ENCODE measurements at regions not wholly inside any gene's neighbourhood (a gene's known extent, or its start where the extent isn't known, plus 50 kb on each side); places are given as distances from the start of the nearest gene placed in this dataset.

DNA sequence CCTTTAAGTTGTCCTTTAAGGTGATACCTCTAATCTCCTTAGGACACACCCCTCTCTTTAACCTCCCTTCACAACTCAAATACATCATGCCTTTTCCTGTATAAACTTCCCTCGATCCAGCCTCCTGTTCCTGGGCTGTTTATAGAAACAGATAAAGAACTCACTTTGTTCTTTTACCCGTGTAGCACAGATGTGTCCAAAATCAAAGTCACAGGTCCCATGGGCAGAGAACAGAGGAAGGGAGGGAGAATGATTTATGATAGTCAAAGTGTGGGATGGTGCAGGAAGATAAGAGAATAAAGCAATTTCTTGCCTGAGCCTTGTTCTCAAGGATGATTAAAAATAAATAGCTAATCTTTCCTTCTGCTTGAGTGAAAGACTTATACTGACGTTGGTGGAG lies 50.3 kb upstream of the CABCOCO1 start:
- H3K4me2 ChIP-seq (ENCODE audit: low read length) = no peak overlapping the region
- no peak overlapping the region for H2AFZ ChIP-seq (ENCODE audit: low read depth, low read length)
- no peaks in the 10 kb centered on the region for H4K20me1 ChIP-seq (ENCODE audit: insufficient read depth, low read length)
- no peaks in the 10 kb centered on the region for H3K79me2 ChIP-seq (ENCODE audit: low read length)
- no peaks in the 10 kb centered on the region for H3K9me3 ChIP-seq (ENCODE audit: insufficient read depth, low read length)
- no peak overlapping the region for H3K4me3 ChIP-seq (ENCODE audit: low read length)
- H3K36me3 ChIP-seq (replicated peaks; ENCODE audit: low read depth, low read length) = no peaks in the 10 kb centered on the region
- no peak overlapping the region for H3K27ac ChIP-seq (ENCODE audit: low read length)
- no peak overlapping the region for H3K9ac ChIP-seq (ENCODE audit: low read length)
- no peaks in the 10 kb centered on the region for H3K27me3 ChIP-seq (ENCODE audit: low read depth, low read length)
- no peak for TF ChIP-seq CTCF (IDR thresholded peaks at IDR 0.05; ENCODE audit: low read depth, low read length)
- no peak for TF ChIP-seq EZH2phosphoT487 (IDR thresholded peaks at IDR 0.05; ENCODE audit: low read depth)
- no peaks in the 10 kb centered on the region for H3K4me1 ChIP-seq (ENCODE audit: low read length)

GRCh38 chr10:61612009-61612408 lies 50.7 kb upstream of the CABCOCO1 start:
- no peak overlapping the region for H2AFZ ChIP-seq (ENCODE audit: low read depth, low read length)
- H3K27ac ChIP-seq (ENCODE audit: low read length) = no peak overlapping the region
- no peak overlapping the region for H3K4me2 ChIP-seq (ENCODE audit: low read length)
- TF ChIP-seq CTCF (IDR thresholded peaks at IDR 0.05; ENCODE audit: low read depth, low read length) = no peak
- no peak for TF ChIP-seq EZH2phosphoT487 (IDR thresholded peaks at IDR 0.05; ENCODE audit: low read depth)
- H3K79me2 ChIP-seq (ENCODE audit: low read length) = no peaks in the 10 kb centered on the region
- H3K9ac ChIP-seq (ENCODE audit: low read length) = no peak overlapping the region
- H3K36me3 ChIP-seq (replicated peaks; ENCODE audit: low read depth, low read length) = no peaks in the 10 kb centered on the region
- no peaks in the 10 kb centered on the region for H3K27me3 ChIP-seq (ENCODE audit: low read depth, low read length)
- no peak overlapping the region for H3K4me3 ChIP-seq (ENCODE audit: low read length)
- no peaks in the 10 kb centered on the region for H4K20me1 ChIP-seq (ENCODE audit: insufficient read depth, low read length)
- no peaks in the 10 kb centered on the region for H3K9me3 ChIP-seq (ENCODE audit: insufficient read depth, low read length)
- H3K4me1 ChIP-seq (ENCODE audit: low read length) = no peaks in the 10 kb centered on the region

- Histone ChIP-seq H3K79me2 (ENCODE audit: low read length) (no peaks in the 10 kb centered on the region), H3K36me3 (replicated peaks; ENCODE audit: low read depth, low read length) (no peaks in the 10 kb centered on the region), H3K4me2 (ENCODE audit: low read length) (no peak overlapping the region), H3K9ac (ENCODE audit: low read length) (no peak overlapping the region), H4K20me1 (ENCODE audit: insufficient read depth, low read length) (no peaks in the 10 kb centered on the region), H3K27ac (ENCODE audit: low read length) (no peak overlapping the region), H3K27me3 (ENCODE audit: low read depth, low read length) (no peaks in the 10 kb centered on the region), H3K4me3 (ENCODE audit: low read length) (no peak overlapping the region), H2AFZ (ENCODE audit: low read depth, low read length) (no peak overlapping the region), H3K4me1 (ENCODE audit: low read length) (no peaks in the 10 kb centered on the region), H3K9me3 (ENCODE audit: insufficient read depth, low read length) (no peaks in the 10 kb centered on the region)
- TF ChIP-seq EZH2phosphoT487 (IDR thresholded peaks at IDR 0.05; ENCODE audit: low read depth) (no peak), CTCF (IDR thresholded peaks at IDR 0.05; ENCODE audit: low read depth, low read length) (no peak)
These were observed 53.0 kb upstream of the CABCOCO1 start for GRCh38 chr10:61609701-61610100.

DNA sequence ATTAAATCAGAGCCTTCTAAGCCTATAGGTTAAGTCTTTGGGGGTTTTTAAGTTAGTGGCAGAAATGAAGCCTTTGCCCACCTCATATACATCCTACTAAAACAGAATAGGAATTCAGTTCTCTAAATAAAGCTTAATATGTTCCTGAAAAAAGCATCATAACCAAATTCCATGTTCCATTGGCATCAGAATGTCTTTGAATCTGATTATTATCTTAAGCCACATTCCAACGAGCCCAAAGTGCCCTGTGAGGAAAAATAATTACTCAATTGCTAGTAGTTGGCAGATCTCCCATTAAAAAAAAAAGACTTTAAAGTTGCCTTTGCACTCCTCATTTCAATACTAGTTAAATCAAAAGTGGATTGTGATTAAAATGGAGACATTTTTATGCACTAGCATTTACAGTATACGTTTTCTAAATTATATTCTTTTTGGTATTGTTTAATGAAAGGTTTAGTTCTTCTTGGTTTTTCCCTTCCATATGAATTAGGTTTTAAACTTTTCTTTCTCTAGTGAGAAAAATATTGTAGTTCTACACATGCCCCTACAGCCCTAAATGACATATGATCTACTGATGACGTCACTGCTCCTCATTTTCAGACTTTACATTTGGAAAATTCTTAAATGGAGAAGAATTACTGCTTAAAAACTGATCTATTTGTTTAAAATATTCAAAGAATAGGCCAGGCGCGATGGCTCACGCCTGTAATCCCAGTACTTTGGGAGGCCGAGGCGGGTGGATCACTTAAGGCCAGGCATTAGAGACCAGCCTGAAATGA lies 54.3 kb upstream of the CABCOCO1 start:
- no peaks in the 10 kb centered on the region for H4K20me1 ChIP-seq (ENCODE audit: insufficient read depth, low read length)
- H2AFZ ChIP-seq (ENCODE audit: low read depth, low read length) = no peak overlapping the region
- H3K9ac ChIP-seq (ENCODE audit: low read length) = no peak overlapping the region
- no peaks in the 10 kb centered on the region for H3K27me3 ChIP-seq (ENCODE audit: low read depth, low read length)
- H3K79me2 ChIP-seq (ENCODE audit: low read length) = no peaks in the 10 kb centered on the region
- H3K27ac ChIP-seq (ENCODE audit: low read length) = no peak overlapping the region
- no peaks in the 10 kb centered on the region for H3K9me3 ChIP-seq (ENCODE audit: insufficient read depth, low read length)
- TF ChIP-seq CTCF (IDR thresholded peaks at IDR 0.05; ENCODE audit: low read depth, low read length) (no peak), EZH2phosphoT487 (IDR thresholded peaks at IDR 0.05; ENCODE audit: low read depth) (no peak)
- no peak overlapping the region for H3K4me3 ChIP-seq (ENCODE audit: low read length)
- no peaks in the 10 kb centered on the region for H3K36me3 ChIP-seq (replicated peaks; ENCODE audit: low read depth, low read length)
- H3K4me1 ChIP-seq (ENCODE audit: low read length) = no peaks in the 10 kb centered on the region
- H3K4me2 ChIP-seq (ENCODE audit: low read length) = no peak overlapping the region
